Left lung (tissue), 4 donors: ENCODE measurements at regions not wholly inside any gene's neighbourhood (a gene's known extent, or its start where the extent isn't known, plus 50 kb on each side); places are given as distances from the start of the nearest gene placed in this dataset.

ENCODE experiments used
- ATAC-seq: fragments of 200-7000 bp; cut with Tn5 transposase; one replicate; pipeline ENCODE4 v1.9.1; 2020; ENCODE audit warnings: moderate library complexity
- DNase-seq, 4 donors: peaks; one replicate each; pipeline ENCODE4 v3.0.0-alpha.2; 2013 to 2020
- H3K27ac ChIP-seq, 2 donors: fragments of 200-600 bp; sonication (generic) in 1 of 2; one replicate each; pipeline versions ENCODE4 v1.5.0 to v1.8.0; 2020 to 2021
- H3K27me3 ChIP-seq, 2 donors: fragments of 200-600 bp; sonication (generic) in 1 of 2; one replicate each; pipeline versions ENCODE4 v1.5.0 to v1.8.0; 2020 to 2021
- H3K36me3 ChIP-seq, 2 donors: fragments of 200-600 bp; sonication (generic) in 1 of 2; one replicate each; pipeline versions ENCODE4 v1.5.0 to v1.8.0; 2020 to 2021
- H3K4me1 ChIP-seq, 2 donors: fragments of 200-600 bp; one replicate each; pipeline ENCODE4 v1.8.0; 2021
- H3K4me3 ChIP-seq, 2 donors: fragments of 200-600 bp; sonication (generic) in 1 of 2; one replicate each; pipeline versions ENCODE4 v1.5.0 to v1.8.0; 2020 to 2021; ENCODE audit warnings: mild to moderate bottlenecking in 1 of 2
- H3K9me3 ChIP-seq, 2 donors: fragments of 200-600 bp; sonication (generic) in 1 of 2; one replicate each; pipeline versions ENCODE4 v1.5.0 to v1.8.0; 2020 to 2021
- intact Hi-C, 2 donors: fragments of 100-400 bp; cut with DNase I; formaldehyde crosslinking; loops; one replicate each; pipeline versions ENCODE4 v1.11.2 to v1.14.2; 2022
- TF ChIP-seq, protein P1 (sequence below), 2 donors: fragments of 200-600 bp; sonication (generic) in 1 of 2; IDR thresholded peaks; one replicate each; pipeline versions ENCODE4 v1.5.0 to v1.8.0; 2021; ENCODE audit warnings: antibody characterized with exemption in 2 of 2
- donor health status: DM: no; HTN: yes; CAD: no.
- donor health status: DM: no; HTN: no; CAD: no.

DNA sequence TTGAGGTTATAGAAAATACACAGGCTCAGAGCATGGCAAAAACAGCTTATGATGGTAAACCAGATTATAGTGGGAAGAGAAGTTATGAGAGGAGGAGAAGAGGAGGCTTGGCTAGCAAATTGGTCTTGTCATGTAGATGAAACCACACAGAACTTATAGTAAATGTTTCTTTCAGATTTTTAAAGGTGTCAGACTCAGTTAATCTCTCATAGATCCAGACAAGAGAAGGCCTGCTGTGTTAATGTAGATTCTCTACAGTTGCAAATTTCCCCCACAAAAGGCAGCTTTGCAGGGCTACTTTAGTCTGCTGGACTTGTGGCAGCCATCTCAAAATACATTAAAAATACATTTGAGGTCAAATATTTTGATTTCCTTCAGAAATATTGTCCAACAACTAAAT, 1731.7 kb downstream of the ARAP2 start:
- DNase-seq (no peak), ATAC-seq (no peak)
- Histone ChIP-seq H3K27me3 (no peaks in the 10 kb centered on the region), H3K9me3 (peaks cover 0 to 3% of the 10 kb centered on the region in 2 donors), H3K27ac (no peak overlapping the region), H3K36me3 (no peaks in the 10 kb centered on the region), H3K4me1 (no peaks in the 10 kb centered on the region), H3K4me3 (no peak overlapping the region)
- intact Hi-C loops = no loop called here
- TF ChIP-seq, protein P1, sequence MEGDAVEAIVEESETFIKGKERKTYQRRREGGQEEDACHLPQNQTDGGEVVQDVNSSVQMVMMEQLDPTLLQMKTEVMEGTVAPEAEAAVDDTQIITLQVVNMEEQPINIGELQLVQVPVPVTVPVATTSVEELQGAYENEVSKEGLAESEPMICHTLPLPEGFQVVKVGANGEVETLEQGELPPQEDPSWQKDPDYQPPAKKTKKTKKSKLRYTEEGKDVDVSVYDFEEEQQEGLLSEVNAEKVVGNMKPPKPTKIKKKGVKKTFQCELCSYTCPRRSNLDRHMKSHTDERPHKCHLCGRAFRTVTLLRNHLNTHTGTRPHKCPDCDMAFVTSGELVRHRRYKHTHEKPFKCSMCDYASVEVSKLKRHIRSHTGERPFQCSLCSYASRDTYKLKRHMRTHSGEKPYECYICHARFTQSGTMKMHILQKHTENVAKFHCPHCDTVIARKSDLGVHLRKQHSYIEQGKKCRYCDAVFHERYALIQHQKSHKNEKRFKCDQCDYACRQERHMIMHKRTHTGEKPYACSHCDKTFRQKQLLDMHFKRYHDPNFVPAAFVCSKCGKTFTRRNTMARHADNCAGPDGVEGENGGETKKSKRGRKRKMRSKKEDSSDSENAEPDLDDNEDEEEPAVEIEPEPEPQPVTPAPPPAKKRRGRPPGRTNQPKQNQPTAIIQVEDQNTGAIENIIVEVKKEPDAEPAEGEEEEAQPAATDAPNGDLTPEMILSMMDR (IDR thresholded peaks at IDR 0.05) = no peak

DNA sequence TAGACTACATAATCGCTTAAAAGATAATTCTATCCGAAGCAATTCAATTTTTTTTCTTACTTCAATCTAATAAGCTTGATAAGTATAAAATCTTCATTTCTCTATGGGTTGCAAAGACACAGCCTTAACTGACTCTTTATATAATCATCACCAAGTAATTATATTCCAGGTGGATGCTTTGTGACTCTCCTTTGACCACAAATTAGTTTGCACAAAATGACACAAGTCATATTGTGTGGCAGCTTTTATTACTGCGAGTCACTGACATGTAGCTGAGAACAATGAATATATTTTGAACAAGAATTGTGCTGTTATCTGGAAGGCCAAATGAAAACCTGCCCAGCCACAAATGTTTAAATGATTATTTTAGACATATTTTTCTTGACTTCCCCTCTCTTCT, 1727.8 kb downstream of the ARAP2 start:
- Histone ChIP-seq H3K27me3 (no peaks in the 10 kb centered on the region), H3K36me3 (no peaks in the 10 kb centered on the region), H3K27ac (no peak overlapping the region), H3K4me3 (no peak overlapping the region), H3K9me3 (peaks cover 0 to 3% of the 10 kb centered on the region in 2 donors), H3K4me1 (no peaks in the 10 kb centered on the region)
- DNase-seq (no peak), ATAC-seq (no peak)
- intact Hi-C loops = no loop called here
- TF ChIP-seq, protein P1 (IDR thresholded peaks at IDR 0.05) = no peak

DNA sequence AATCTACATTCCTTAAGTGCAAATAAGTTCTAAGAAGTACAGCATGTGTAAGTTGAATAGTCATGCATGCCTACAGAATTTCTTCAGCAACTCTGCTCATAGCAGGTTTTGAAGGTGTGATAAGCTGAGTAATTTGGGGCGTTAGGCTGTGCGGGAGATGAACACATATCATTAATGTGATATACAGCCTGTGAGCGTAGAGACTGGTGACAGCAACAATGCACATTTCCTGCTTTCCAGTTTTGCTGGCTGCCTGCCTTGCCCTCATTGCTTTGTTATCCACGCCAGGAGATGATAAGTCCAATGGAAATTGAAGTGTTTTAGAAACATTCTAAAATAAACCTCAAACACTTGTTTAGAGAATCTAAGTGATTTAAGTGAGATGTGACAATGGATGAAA, 1709.4 kb downstream of the ARAP2 start:
- peaks cover 0 to 2% of the 10 kb centered on the region in 2 donors for H3K9me3 ChIP-seq

DNA sequence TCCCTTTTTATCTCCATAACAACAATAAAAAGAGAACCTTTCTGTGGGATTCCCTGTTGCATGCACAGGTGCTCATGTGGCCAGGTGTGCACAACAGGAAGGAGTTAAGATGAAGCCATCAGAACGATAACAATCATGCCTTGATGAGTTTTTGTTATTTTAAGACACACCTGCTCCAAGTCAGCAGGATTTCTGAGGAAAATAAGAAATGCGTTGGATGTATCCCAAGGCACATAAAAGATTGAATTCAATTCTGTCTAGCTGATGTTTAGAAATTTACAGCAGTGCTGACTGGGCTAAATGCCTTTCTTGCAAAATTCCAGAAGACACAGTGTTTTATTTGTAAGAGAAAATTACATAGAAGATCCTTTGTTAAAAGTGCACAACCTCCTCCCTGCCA, 1678.2 kb downstream of the ARAP2 start:
- Histone ChIP-seq H3K27ac (no peak overlapping the region), H3K4me3 (no peak overlapping the region), H3K27me3 (no peaks in the 10 kb centered on the region), H3K4me1 (no peaks in the 10 kb centered on the region), H3K9me3 (no peaks in the 10 kb centered on the region), H3K36me3 (no peaks in the 10 kb centered on the region)
- ATAC-seq = no peak
- DNase-seq = no peak
- TF ChIP-seq, protein P1 (IDR thresholded peaks at IDR 0.05) = no peak
- intact Hi-C loops = no loop called here

More for the DNA sequence above, 1709.4 kb downstream of the ARAP2 start:
- no peak overlapping the region for H3K4me3 ChIP-seq
- DNase-seq = peak in 2 of 4 donors; percentile 46 to 50
- H3K4me1 ChIP-seq = no peaks in the 10 kb centered on the region
- ATAC-seq = no peak
- intact Hi-C loops = no loop called here
- TF ChIP-seq, protein P1 (IDR thresholded peaks at IDR 0.05) = no peak
- no peaks in the 10 kb centered on the region for H3K27me3 ChIP-seq
- no peaks in the 10 kb centered on the region for H3K36me3 ChIP-seq
- no peak overlapping the region for H3K27ac ChIP-seq

DNA sequence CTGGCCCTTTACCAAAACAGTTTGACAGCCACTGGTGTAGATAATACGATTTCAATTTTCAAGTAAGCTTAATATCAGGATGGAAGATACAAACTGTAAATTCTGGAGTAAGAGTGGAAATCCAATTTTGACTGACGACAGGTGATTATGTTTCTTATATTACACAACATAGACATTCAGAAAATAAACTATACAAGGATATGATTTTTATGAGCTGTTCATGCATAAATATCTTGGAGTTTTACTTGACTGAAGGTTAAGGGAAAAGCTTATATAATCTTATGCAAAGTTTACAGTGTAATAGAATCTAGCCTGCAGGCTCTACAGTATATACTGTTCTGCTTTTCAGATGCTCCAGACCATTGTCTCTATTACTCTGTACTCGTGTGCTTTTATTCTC, 1672.3 kb downstream of the ARAP2 start:
- H3K4me3 ChIP-seq = no peak overlapping the region
- no peaks in the 10 kb centered on the region for H3K9me3 ChIP-seq
- intact Hi-C loops = no loop called here
- H3K27me3 ChIP-seq = no peaks in the 10 kb centered on the region
- no peaks in the 10 kb centered on the region for H3K4me1 ChIP-seq
- no peak overlapping the region for H3K27ac ChIP-seq
- ATAC-seq = no peak
- TF ChIP-seq, protein P1 (IDR thresholded peaks at IDR 0.05) = no peak
- DNase-seq = no peak
- H3K36me3 ChIP-seq = no peaks in the 10 kb centered on the region
